ENCODE measurements at regions not wholly inside any gene's neighbourhood (a gene's known extent, or its start where the extent isn't known, plus 50 kb on each side); places are given as distances from the start of the nearest gene placed in this dataset.
A peak's percentile ranks its signal among the peaks of the same experiment; 100 is the strongest.

- Mint-ChIP-seq H3K36me3 (ENCODE audit: insufficient read depth, unreplicated experiment) (no peaks in the 10 kb centered on the region), H3K4me1 (ENCODE audit: low read depth, unreplicated experiment) (peaks cover 7% of the 10 kb centered on the region), H3K9me3 (ENCODE audit: unreplicated experiment) (peaks cover 51% of the 10 kb centered on the region), H3K27ac (ENCODE audit: unreplicated experiment) (no peak overlapping the region), H3K4me3 (ENCODE audit: unreplicated experiment) (no peak overlapping the region), H3K27me3 (ENCODE audit: insufficient read depth, unreplicated experiment) (no peaks in the 10 kb centered on the region)
- Histone ChIP-seq H3K27me3 (replicated peaks; ENCODE audit: control insufficient read depth, insufficient read depth, low read length) (no peaks in the 10 kb centered on the region), H3K4me1 (peaks cover 22% of the 10 kb centered on the region), H3K4me3 (ENCODE audit: low read depth, low read length) (no peak overlapping the region), H3K9me3 (peaks cover 4% of the 10 kb centered on the region; the same call in 1 of the 2 replicates), H3K36me3 (ENCODE audit: control insufficient read depth, insufficient read depth, low read length) (no peaks in the 10 kb centered on the region)
- no TSS peak for BruUV-seq (replicated peaks)
- CTCF ChIA-PET: no interaction called here
- no peak for DNase-seq
- POLR2A ChIA-PET: no interaction called here
- TF ChIP-seq CTCF (IDR thresholded peaks at IDR 0.05; ENCODE audit: insufficient read depth in 1 of 2, low read depth in 1 of 2, low read length in 1 of 2, severe bottlenecking in 1 of 2, unreplicated experiment in 1 of 2): no peak
- intact Hi-C loops (cut with micrococcal nuclease; ENCODE audit: unreplicated experiment): no loop called here
These were observed 198.2 kb upstream of the NDUFV2 start for GRCh38 chr18:8904316-8904715.

- DNase-seq: peak; percentile 52 to 67
- no peaks in the 10 kb centered on the region for H3K27me3 ChIP-seq (replicated peaks; ENCODE audit: control insufficient read depth, insufficient read depth, low read length)
- no TSS peak for BruUV-seq (replicated peaks)
- TF ChIP-seq CTCF (IDR thresholded peaks at IDR 0.05; ENCODE audit: insufficient read depth in 1 of 2, low read depth in 1 of 2, low read length in 1 of 2, severe bottlenecking in 1 of 2, unreplicated experiment in 1 of 2): no peak
- H3K9me3 ChIP-seq: peaks cover 4% of the 10 kb centered on the region; the same call in 1 of the 2 replicates
- ChIA-PET CTCF (no interaction called here), POLR2A (no interaction called here)
- intact Hi-C loops (cut with micrococcal nuclease; ENCODE audit: unreplicated experiment): loop anchor here (2.0 kb wide), 1 partner anchor 18 kb away; no protein-coding TSS in a partner anchor
- Mint-ChIP-seq H3K9me3 (ENCODE audit: unreplicated experiment) (peaks cover 27% of the 10 kb centered on the region), H3K36me3 (ENCODE audit: insufficient read depth, unreplicated experiment) (no peaks in the 10 kb centered on the region), H3K4me1 (ENCODE audit: low read depth, unreplicated experiment) (peaks cover 11% of the 10 kb centered on the region), H3K27me3 (ENCODE audit: insufficient read depth, unreplicated experiment) (no peaks in the 10 kb centered on the region), H3K4me3 (ENCODE audit: unreplicated experiment) (no peak overlapping the region), H3K27ac (ENCODE audit: unreplicated experiment) (peak overlapping the region; percentile 42)
- H3K4me3 ChIP-seq (ENCODE audit: low read depth, low read length): no peak overlapping the region
- H3K4me1 ChIP-seq: peaks cover 34% of the 10 kb centered on the region
- H3K36me3 ChIP-seq (ENCODE audit: control insufficient read depth, insufficient read depth, low read length): no peaks in the 10 kb centered on the region
These were observed 193.5 kb upstream of the NDUFV2 start for GRCh38 chr18:8908792-8909510.

GRCh38 chr18:8910186-8910822 lies 192.2 kb upstream of the NDUFV2 start:
- Mint-ChIP-seq H3K9me3 (ENCODE audit: unreplicated experiment) (peaks cover 27% of the 10 kb centered on the region), H3K27me3 (ENCODE audit: insufficient read depth, unreplicated experiment) (no peaks in the 10 kb centered on the region), H3K27ac (ENCODE audit: unreplicated experiment) (no peak overlapping the region), H3K36me3 (ENCODE audit: insufficient read depth, unreplicated experiment) (no peaks in the 10 kb centered on the region), H3K4me1 (ENCODE audit: low read depth, unreplicated experiment) (peaks cover 11% of the 10 kb centered on the region), H3K4me3 (ENCODE audit: unreplicated experiment) (no peak overlapping the region)
- CTCF ChIA-PET: no interaction called here
- H3K27me3 ChIP-seq (replicated peaks; ENCODE audit: control insufficient read depth, insufficient read depth, low read length): no peaks in the 10 kb centered on the region
- no peaks in the 10 kb centered on the region for H3K36me3 ChIP-seq (ENCODE audit: control insufficient read depth, insufficient read depth, low read length)
- intact Hi-C loops (cut with micrococcal nuclease; ENCODE audit: unreplicated experiment): no loop called here
- no peak for TF ChIP-seq CTCF (IDR thresholded peaks at IDR 0.05; ENCODE audit: insufficient read depth in 1 of 2, low read depth in 1 of 2, low read length in 1 of 2, severe bottlenecking in 1 of 2, unreplicated experiment in 1 of 2)
- POLR2A ChIA-PET: no interaction called here
- DNase-seq: no peak
- no peaks in the 10 kb centered on the region for H3K9me3 ChIP-seq
- BruUV-seq (replicated peaks): no TSS peak
- no peak overlapping the region for H3K4me3 ChIP-seq (ENCODE audit: low read depth, low read length)
- peaks cover 34% of the 10 kb centered on the region for H3K4me1 ChIP-seq
